Immature natural killer cell (primary cell): ENCODE measurements at regions not wholly inside any gene's neighbourhood (a gene's known extent, or its start where the extent isn't known, plus 50 kb on each side); places are given as distances from the start of the nearest gene placed in this dataset.

Source experiments
- DNase-seq, 3 donors: peaks; one replicate each; pipeline ENCODE4 v3.0.0; 2022; ENCODE audit warnings: mixed read lengths in 1 of 3
- H3K27ac Mint-ChIP-seq, 6 donors: one replicate each; pipeline ENCODE4 v1.8.0; 2020; ENCODE audit warnings: mixed read lengths in 6 of 6, mild to moderate bottlenecking in 5 of 6, inconsistent platforms in 4 of 6, moderate library complexity in 3 of 6
- H3K27me3 Mint-ChIP-seq, 3 donors: one replicate each; pipeline ENCODE4 v1.8.0; 2020 to 2021; ENCODE audit warnings: low read depth in 3 of 3, mild to moderate bottlenecking in 3 of 3, mixed read lengths in 3 of 3, moderate library complexity in 3 of 3, inconsistent platforms in 1 of 3
- H3K36me3 Mint-ChIP-seq, 3 donors: one replicate each; pipeline ENCODE4 v1.8.0; 2020; ENCODE audit warnings: mixed read lengths in 3 of 3, inconsistent platforms in 2 of 3, mild to moderate bottlenecking in 2 of 3
- H3K4me1 Mint-ChIP-seq, 2 donors: one replicate each; pipeline ENCODE4 v1.8.0; 2020; ENCODE audit warnings: inconsistent platforms in 2 of 2, mild to moderate bottlenecking in 2 of 2, mixed read lengths in 2 of 2, moderate library complexity in 1 of 2
- H3K4me3 Mint-ChIP-seq, 5 donors: one replicate each; pipeline ENCODE4 v1.8.0; 2020; ENCODE audit warnings: mild to moderate bottlenecking in 5 of 5, mixed read lengths in 5 of 5, inconsistent platforms in 3 of 5, moderate library complexity in 3 of 5
- H3K9me3 Mint-ChIP-seq, 6 donors: one replicate each; pipeline ENCODE4 v1.8.0; 2020; ENCODE audit warnings: mild to moderate bottlenecking in 6 of 6, mixed read lengths in 6 of 6, inconsistent platforms in 4 of 6, moderate library complexity in 3 of 6

- Mint-ChIP-seq H3K27me3 (peaks cover 0 to 2% (median 0%) of the 10 kb centered on the region in 3 donors), H3K4me3 (no peak overlapping the region), H3K9me3 (peaks cover 0 to 34% (median 5%) of the 10 kb centered on the region in 6 donors), H3K36me3 (peaks cover 0 to 4% (median 0%) of the 10 kb centered on the region in 3 donors), H3K27ac (no peak overlapping the region), H3K4me1 (no peaks in the 10 kb centered on the region)
- no peak for DNase-seq
These were observed 323.1 kb upstream of the FBXO33 start for GRCh38 chr14:39755269-39755878.

GRCh38 chr14:39740454-39740853 is 308.2 kb upstream of the FBXO33 start:
- no peak for DNase-seq
- no peaks in the 10 kb centered on the region for H3K36me3 Mint-ChIP-seq
- H3K27ac Mint-ChIP-seq, result no peak overlapping the region
- H3K4me1 Mint-ChIP-seq, result no peaks in the 10 kb centered on the region
- H3K4me3 Mint-ChIP-seq, result no peak overlapping the region
- H3K9me3 Mint-ChIP-seq, result peaks cover 0 to 12% (median 10%) of the 10 kb centered on the region in 6 donors
- H3K27me3 Mint-ChIP-seq, result peaks cover 0 to 4% (median 0%) of the 10 kb centered on the region in 3 donors

GRCh38 chr14:39739796-39740195 is 307.6 kb upstream of the FBXO33 start:
- Mint-ChIP-seq H3K27me3 (peaks cover 0 to 4% (median 0%) of the 10 kb centered on the region in 3 donors), H3K9me3 (peaks cover 3 to 12% (median 10%) of the 10 kb centered on the region in 6 donors), H3K27ac (no peak overlapping the region), H3K4me1 (no peaks in the 10 kb centered on the region), H3K4me3 (no peak overlapping the region), H3K36me3 (no peaks in the 10 kb centered on the region)
- DNase-seq, result no peak

GRCh38 chr14:39734306-39734705 is 302.1 kb upstream of the FBXO33 start:
- peaks cover 2% of the 10 kb centered on the region in 3 donors for H3K27me3 Mint-ChIP-seq
- no peak overlapping the region for H3K27ac Mint-ChIP-seq
- peaks cover 6 to 29% (median 9%) of the 10 kb centered on the region in 6 donors for H3K9me3 Mint-ChIP-seq
- H3K4me3 Mint-ChIP-seq, result no peak overlapping the region
- H3K4me1 Mint-ChIP-seq, result no peaks in the 10 kb centered on the region
- H3K36me3 Mint-ChIP-seq, result no peaks in the 10 kb centered on the region
- no peak for DNase-seq

GRCh38 chr14:39733741-39734140 is 301.5 kb upstream of the FBXO33 start:
- DNase-seq, result no peak
- no peak overlapping the region for H3K27ac Mint-ChIP-seq
- no peaks in the 10 kb centered on the region for H3K4me1 Mint-ChIP-seq
- H3K27me3 Mint-ChIP-seq, result peaks cover 2 to 3% (median 2%) of the 10 kb centered on the region in 3 donors
- H3K9me3 Mint-ChIP-seq, result peaks cover 6 to 34% (median 10%) of the 10 kb centered on the region in 6 donors
- H3K36me3 Mint-ChIP-seq, result no peaks in the 10 kb centered on the region
- no peak overlapping the region for H3K4me3 Mint-ChIP-seq

- peaks cover 3 to 37% (median 8%) of the 10 kb centered on the region in 6 donors for H3K9me3 Mint-ChIP-seq
- no peaks in the 10 kb centered on the region for H3K4me1 Mint-ChIP-seq
- H3K4me3 Mint-ChIP-seq, result no peak overlapping the region
- no peak overlapping the region for H3K27ac Mint-ChIP-seq
- no peaks in the 10 kb centered on the region for H3K36me3 Mint-ChIP-seq
- peaks cover 2 to 3% (median 2%) of the 10 kb centered on the region in 3 donors for H3K27me3 Mint-ChIP-seq
- no peak for DNase-seq
These were observed 299.7 kb upstream of the FBXO33 start for GRCh38 chr14:39731912-39732311.

GRCh38 chr14:39726563-39726962 is 294.3 kb upstream of the FBXO33 start:
- H3K36me3 Mint-ChIP-seq, result no peaks in the 10 kb centered on the region
- H3K4me1 Mint-ChIP-seq, result no peaks in the 10 kb centered on the region
- H3K27me3 Mint-ChIP-seq, result peaks cover 2 to 3% (median 2%) of the 10 kb centered on the region in 3 donors
- H3K4me3 Mint-ChIP-seq, result no peak overlapping the region
- H3K9me3 Mint-ChIP-seq, result peaks cover 3 to 25% (median 7%) of the 10 kb centered on the region in 6 donors
- no peak overlapping the region for H3K27ac Mint-ChIP-seq
- DNase-seq, result no peak

- no peak overlapping the region for H3K4me3 Mint-ChIP-seq
These were observed 290.5 kb upstream of the FBXO33 start for GRCh38 chr14:39722547-39723273.

GRCh38 chr14:39716987-39717570 is 284.8 kb upstream of the FBXO33 start:
- peaks cover 0 to 2% (median 0%) of the 10 kb centered on the region in 3 donors for H3K27me3 Mint-ChIP-seq
- H3K4me3 Mint-ChIP-seq, result no peak overlapping the region
- H3K4me1 Mint-ChIP-seq, result no peaks in the 10 kb centered on the region
- no peaks in the 10 kb centered on the region for H3K36me3 Mint-ChIP-seq
- peaks cover 1 to 29% (median 10%) of the 10 kb centered on the region in 6 donors for H3K9me3 Mint-ChIP-seq
- DNase-seq, result no peak
- no peak overlapping the region for H3K27ac Mint-ChIP-seq

More at GRCh38 chr14:39722547-39723273, 290.5 kb upstream of the FBXO33 start:
- DNase-seq, result no peak
- Mint-ChIP-seq H3K9me3 (peaks cover 0 to 20% (median 3%) of the 10 kb centered on the region in 6 donors), H3K27ac (no peak overlapping the region), H3K4me1 (no peaks in the 10 kb centered on the region), H3K36me3 (no peaks in the 10 kb centered on the region), H3K27me3 (no peaks in the 10 kb centered on the region)

- H3K4me1 Mint-ChIP-seq, result no peaks in the 10 kb centered on the region
- no peaks in the 10 kb centered on the region for H3K36me3 Mint-ChIP-seq
- DNase-seq, result no peak
- H3K27ac Mint-ChIP-seq, result no peak overlapping the region
- H3K9me3 Mint-ChIP-seq, result peaks cover 8 to 36% (median 17%) of the 10 kb centered on the region in 6 donors
- H3K4me3 Mint-ChIP-seq, result no peak overlapping the region
- peaks cover 0 to 3% (median 2%) of the 10 kb centered on the region in 3 donors for H3K27me3 Mint-ChIP-seq
These were observed 280.2 kb upstream of the FBXO33 start for GRCh38 chr14:39712293-39712999.

- peaks cover 0 to 4% (median 3%) of the 10 kb centered on the region in 3 donors for H3K27me3 Mint-ChIP-seq
- no peak for DNase-seq
- H3K27ac Mint-ChIP-seq, result no peak overlapping the region
- H3K4me1 Mint-ChIP-seq, result no peaks in the 10 kb centered on the region
- peaks cover 9 to 47% (median 23%) of the 10 kb centered on the region in 6 donors for H3K9me3 Mint-ChIP-seq
- H3K36me3 Mint-ChIP-seq, result no peaks in the 10 kb centered on the region
- no peak overlapping the region for H3K4me3 Mint-ChIP-seq
These were observed 272.4 kb upstream of the FBXO33 start for GRCh38 chr14:39704594-39704993.

GRCh38 chr14:39694341-39694740 is 262.1 kb upstream of the FBXO33 start:
- Mint-ChIP-seq H3K36me3 (peaks cover 0 to 9% (median 0%) of the 10 kb centered on the region in 3 donors), H3K9me3 (peaks cover 2 to 40% (median 22%) of the 10 kb centered on the region in 6 donors), H3K27me3 (no peaks in the 10 kb centered on the region), H3K27ac (no peak overlapping the region), H3K4me3 (no peak overlapping the region), H3K4me1 (no peaks in the 10 kb centered on the region)
- DNase-seq, result no peak

GRCh38 chr14:39683691-39684260 is 251.5 kb upstream of the FBXO33 start:
- Mint-ChIP-seq H3K9me3 (peaks cover 3 to 28% (median 10%) of the 10 kb centered on the region in 6 donors), H3K36me3 (no peaks in the 10 kb centered on the region), H3K4me1 (no peaks in the 10 kb centered on the region), H3K4me3 (no peak overlapping the region), H3K27ac (no peak overlapping the region), H3K27me3 (peaks cover 0 to 2% (median 0%) of the 10 kb centered on the region in 3 donors)
- DNase-seq, result no peak
